Body of pancreas (tissue), 4 donors: ENCODE measurements at regions not wholly inside any gene's neighbourhood (a gene's known extent, or its start where the extent isn't known, plus 50 kb on each side); places are given as distances from the start of the nearest gene placed in this dataset.
A peak's percentile ranks its signal among the peaks of the same experiment; 100 is the strongest.

Experiments used
- ATAC-seq: fragments of 150-250 bp; one replicate; pipeline ENCODE4 v1.9.1; 2016
- DNase-seq, 4 donors: peaks; one replicate each; pipeline ENCODE4 v3.0.0-alpha.2; 2019
- H3K27ac ChIP-seq, 4 donors: fragments of 200-600 bp; sonication (generic); 1 replicate in 3 of 4; 2 replicates in 1 of 4; pipeline versions ENCODE4 v1.5.1 to v1.6.1; 2016 to 2019; ENCODE audit warnings: mild to moderate bottlenecking in 1 of 4, mixed read lengths in 1 of 4, moderate library complexity in 1 of 4
- H3K27me3 ChIP-seq, 2 donors: fragments of 200-600 bp; sonication (generic); one replicate each; pipeline ENCODE4 v1.6.0; 2016; ENCODE audit warnings: mild to moderate bottlenecking in 1 of 2
- H3K36me3 ChIP-seq, 2 donors: fragments of 200-600 bp; sonication (generic); replicated peaks in 1 of 2; 2 replicates each; pipeline ENCODE4 v1.5.1; 2016; ENCODE audit warnings: low read depth in 2 of 2; ENCODE audit not compliant: insufficient read depth in 1 of 2
- H3K4me1 ChIP-seq: fragments of 200-600 bp; sonication (generic); one replicate; pipeline ENCODE4 v1.6.0; 2016
- H3K4me3 ChIP-seq, 2 donors: fragments of 200-600 bp; sonication (generic); 1 replicate in 1 of 2; 2 replicates in 1 of 2; pipeline ENCODE4 v1.5.1; 2016 to 2019
- H3K9me3 ChIP-seq, 3 donors: fragments of 200-600 bp; sonication (generic); 1 replicate in 2 of 3; 2 replicates in 1 of 3; pipeline ENCODE4 v1.5.1; 2016
- POLR2A ChIP-seq, 3 donors: fragments of 450-650 bp; IDR thresholded peaks; one replicate each; pipeline ENCODE4 v1.6.1; 2016; ENCODE audit warnings: antibody characterized with exemption in 3 of 3, mild to moderate bottlenecking in 2 of 3
- WGBS, 2 donors: methylation state at CpG; one replicate each; pipeline ENCODE4 v1.1.5; 2017; 5-methylcytosine and 5-hydroxymethylcytosine counted together
- intact Hi-C: fragments of 100-400 bp; cut with DNase I; formaldehyde crosslinking; loops from one replicate; pipeline ENCODE4 v1.15.1; 2023
- TF ChIP-seq, protein P1 (sequence below), 7 experiments: fragments of 450-650 bp in 4 of 7; fragments of 200-600 bp in 3 of 7; sonication (generic) in 3 of 7; IDR thresholded peaks; one replicate each; pipeline ENCODE4 v1.5.1; 2016 to 2019; ENCODE audit warnings: antibody characterized with exemption in 7 of 7

GRCh38 chr1:229070168-229070567, 200.7 kb upstream of the RAB4A start:
- Histone ChIP-seq H3K4me3 (no peak overlapping the region), H3K27me3 (no peaks in the 10 kb centered on the region), H3K27ac (peak overlapping the region in 2 of 4 donors; percentile 2 to 15), H3K9me3 (no peaks in the 10 kb centered on the region), H3K4me1 (peaks cover 7% of the 10 kb centered on the region), H3K36me3 (no peaks in the 10 kb centered on the region)
- DNase-seq (peak; percentile 86 to 96 (median 92)), ATAC-seq (peak; percentile 91)
- intact Hi-C loops = no loop called here
- WGBS, 2 donors = 11 to 23% methylated on average over 4 to 5 of the region's 5 CpGs
- no peak for TF ChIP-seq POLR2A (IDR thresholded peaks at IDR 0.05)
- TF ChIP-seq, protein P1, sequence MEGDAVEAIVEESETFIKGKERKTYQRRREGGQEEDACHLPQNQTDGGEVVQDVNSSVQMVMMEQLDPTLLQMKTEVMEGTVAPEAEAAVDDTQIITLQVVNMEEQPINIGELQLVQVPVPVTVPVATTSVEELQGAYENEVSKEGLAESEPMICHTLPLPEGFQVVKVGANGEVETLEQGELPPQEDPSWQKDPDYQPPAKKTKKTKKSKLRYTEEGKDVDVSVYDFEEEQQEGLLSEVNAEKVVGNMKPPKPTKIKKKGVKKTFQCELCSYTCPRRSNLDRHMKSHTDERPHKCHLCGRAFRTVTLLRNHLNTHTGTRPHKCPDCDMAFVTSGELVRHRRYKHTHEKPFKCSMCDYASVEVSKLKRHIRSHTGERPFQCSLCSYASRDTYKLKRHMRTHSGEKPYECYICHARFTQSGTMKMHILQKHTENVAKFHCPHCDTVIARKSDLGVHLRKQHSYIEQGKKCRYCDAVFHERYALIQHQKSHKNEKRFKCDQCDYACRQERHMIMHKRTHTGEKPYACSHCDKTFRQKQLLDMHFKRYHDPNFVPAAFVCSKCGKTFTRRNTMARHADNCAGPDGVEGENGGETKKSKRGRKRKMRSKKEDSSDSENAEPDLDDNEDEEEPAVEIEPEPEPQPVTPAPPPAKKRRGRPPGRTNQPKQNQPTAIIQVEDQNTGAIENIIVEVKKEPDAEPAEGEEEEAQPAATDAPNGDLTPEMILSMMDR (IDR thresholded peaks at IDR 0.05) = no peak

GRCh38 chr1:229073251-229073650, 197.7 kb upstream of the RAB4A start:
- Histone ChIP-seq H3K4me1 (peaks cover 7% of the 10 kb centered on the region), H3K9me3 (no peaks in the 10 kb centered on the region), H3K27me3 (no peaks in the 10 kb centered on the region), H3K27ac (no peak overlapping the region), H3K4me3 (no peak overlapping the region), H3K36me3 (no peaks in the 10 kb centered on the region)
- ATAC-seq (no peak), DNase-seq (no peak)
- intact Hi-C loops = no loop called here
- no peak for TF ChIP-seq POLR2A (IDR thresholded peaks at IDR 0.05)
- TF ChIP-seq, protein P1 (IDR thresholded peaks at IDR 0.05) = no peak
- WGBS, 2 donors = 91 to 92% methylated on average over 6 of the region's 6 CpGs

DNA sequence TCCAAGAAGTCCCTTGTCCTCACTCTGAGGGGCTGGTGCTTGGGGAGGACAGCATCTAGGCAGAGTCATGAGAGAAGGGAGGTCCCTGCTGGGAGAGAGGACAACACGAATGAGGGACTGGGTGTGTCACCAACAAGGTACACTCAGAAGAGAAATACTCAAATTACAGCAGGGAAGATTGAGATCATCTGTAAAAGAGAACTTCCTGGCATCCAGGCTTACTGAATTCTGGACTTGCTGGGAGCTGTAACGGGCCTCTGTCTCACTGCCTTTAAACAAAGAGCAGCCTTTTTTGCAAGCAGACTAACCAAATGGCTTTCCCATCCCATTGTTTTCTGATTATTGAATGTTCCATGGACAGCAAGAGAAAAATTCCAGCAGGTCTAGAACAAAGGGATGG, 195.7 kb upstream of the RAB4A start:
- intact Hi-C loops = no loop called here
- H3K27me3 ChIP-seq = no peaks in the 10 kb centered on the region
- H3K4me3 ChIP-seq = no peak overlapping the region
- no peaks in the 10 kb centered on the region for H3K9me3 ChIP-seq
- no peak for TF ChIP-seq POLR2A (IDR thresholded peaks at IDR 0.05)
- TF ChIP-seq, protein P1 (IDR thresholded peaks at IDR 0.05) = no peak
- DNase-seq (no peak), ATAC-seq (no peak)
- 72 to 79% methylated on average over 2 of the region's 2 CpGs for WGBS, 2 donors
- no peaks in the 10 kb centered on the region for H3K36me3 ChIP-seq
- no peak overlapping the region for H3K27ac ChIP-seq
- peaks cover 2% of the 10 kb centered on the region for H3K4me1 ChIP-seq

GRCh38 chr1:229075716-229076115, 195.2 kb upstream of the RAB4A start:
- intact Hi-C loops = no loop called here
- H3K9me3 ChIP-seq = no peaks in the 10 kb centered on the region
- ATAC-seq (no peak), DNase-seq (no peak)
- no peaks in the 10 kb centered on the region for H3K36me3 ChIP-seq
- no peak overlapping the region for H3K4me3 ChIP-seq
- no peaks in the 10 kb centered on the region for H3K27me3 ChIP-seq
- H3K27ac ChIP-seq = no peak overlapping the region
- WGBS, 2 donors = 60 to 81% methylated on average over 4 of the region's 4 CpGs
- TF ChIP-seq, protein P1 (IDR thresholded peaks at IDR 0.05) = no peak
- TF ChIP-seq POLR2A (IDR thresholded peaks at IDR 0.05) = no peak
- H3K4me1 ChIP-seq = no peaks in the 10 kb centered on the region

DNA sequence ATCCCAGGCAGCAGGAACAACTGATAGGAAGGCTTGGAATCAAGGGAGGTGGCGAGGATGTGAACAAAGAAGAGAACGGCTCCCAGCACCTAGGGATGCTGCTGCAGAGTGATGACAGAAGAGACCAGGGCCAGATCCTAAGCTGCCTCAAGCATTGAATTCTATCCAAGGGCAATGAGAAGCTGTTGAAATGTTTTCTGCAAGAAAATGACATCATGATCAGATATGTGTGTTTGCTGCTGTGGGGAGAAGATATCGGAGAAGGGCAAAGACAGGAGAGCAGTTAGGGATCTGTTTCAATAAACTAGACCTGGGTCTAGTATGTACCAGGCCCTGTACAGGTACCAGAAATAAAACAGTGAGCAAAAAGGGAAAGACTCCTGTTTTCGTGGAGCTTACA, 194.7 kb upstream of the RAB4A start:
- no peaks in the 10 kb centered on the region for H3K27me3 ChIP-seq
- DNase-seq = no peak

More for the DNA sequence above, 194.7 kb upstream of the RAB4A start:
- 58 to 85% methylated on average over 4 of the region's 4 CpGs for WGBS, 2 donors
- intact Hi-C loops = no loop called here
- Histone ChIP-seq H3K27ac (no peak overlapping the region), H3K4me3 (no peak overlapping the region), H3K4me1 (no peaks in the 10 kb centered on the region), H3K9me3 (no peaks in the 10 kb centered on the region), H3K36me3 (no peaks in the 10 kb centered on the region)
- no peak for ATAC-seq
- TF ChIP-seq, protein P1 (IDR thresholded peaks at IDR 0.05) = no peak
- TF ChIP-seq POLR2A (IDR thresholded peaks at IDR 0.05) = no peak
